ENCODE measurements at regions not wholly inside any gene's neighbourhood (a gene's known extent, or its start where the extent isn't known, plus 50 kb on each side); places are given as distances from the start of the nearest gene placed in this dataset.

GRCh38 chr2:9142551-9143263 is 63.9 kb upstream of the ASAP2 start:
- no peak; the same call in 1 of the 2 replicates for TF ChIP-seq PATZ1 (CRISPR knock-in tag; IDR thresholded peaks at IDR 0.05; ENCODE audit: borderline replicate concordance)
- no peak for TF ChIP-seq ZFP30 (CRISPR knock-in tag; IDR thresholded peaks at IDR 0.05)
- TF ChIP-seq ARNTL (CRISPR knock-in tag; IDR thresholded peaks at IDR 0.05; ENCODE audit: borderline replicate concordance, low read depth): no peak
- TF ChIP-seq RARB (CRISPR knock-in tag; IDR thresholded peaks at IDR 0.05): no peak
- no peak for TF ChIP-seq PPARA (CRISPR knock-in tag; IDR thresholded peaks at IDR 0.05; ENCODE audit: borderline replicate concordance)
